PFSK-1 (cell line): ENCODE measurements at regions not wholly inside any gene's neighbourhood (a gene's known extent, or its start where the extent isn't known, plus 50 kb on each side); places are given as distances from the start of the nearest gene placed in this dataset.

Source experiments
- FOXP2 ChIP-seq: optimal IDR thresholded peaks from 2 replicates; pipeline ENCODE3; 2011; ENCODE audit warnings: borderline replicate concordance, control low read depth, inconsistent platforms; ENCODE audit not compliant: insufficient read depth; ENCODE audit errors: extremely low read length, extremely low read depth
- POLR2AphosphoS5 ChIP-seq: IDR thresholded peaks from 2 replicates; pipeline ENCODE4 v1.6.1; 2012; ENCODE audit warnings: low read depth, mild to moderate bottlenecking, control low read depth, low read length, moderate library complexity
- SIN3A ChIP-seq: IDR thresholded peaks from 2 replicates; pipeline ENCODE4 v1.6.1; 2012; ENCODE audit warnings: mild to moderate bottlenecking, low read length, moderate library complexity, borderline replicate concordance; ENCODE audit not compliant: insufficient read depth
- TAF1 ChIP-seq: IDR thresholded peaks from 2 replicates; pipeline ENCODE4 v1.6.1; 2012; ENCODE audit warnings: low read length, control low read depth, borderline replicate concordance; ENCODE audit not compliant: insufficient read depth
- TF ChIP-seq, protein P1 (sequence below), 2 experiments: IDR thresholded peaks; 2 replicates each; pipeline versions ENCODE4 v1.6.1 to v1.8.0; 2011 to 2012; ENCODE audit warnings: low read depth in 2 of 2, low read length in 2 of 2, control low read depth in 1 of 2, inconsistent platforms in 1 of 2, mild to moderate bottlenecking in 1 of 2, moderate library complexity in 1 of 2; ENCODE audit not compliant: insufficient read depth in 1 of 2

GRCh38 chr9:116020146-116020545 lies 133.4 kb upstream of the PAPPA start:
- TF ChIP-seq POLR2AphosphoS5 (no peak), SIN3A (no peak), FOXP2 (no peak), TAF1 (no peak)
- TF ChIP-seq, protein P1, sequence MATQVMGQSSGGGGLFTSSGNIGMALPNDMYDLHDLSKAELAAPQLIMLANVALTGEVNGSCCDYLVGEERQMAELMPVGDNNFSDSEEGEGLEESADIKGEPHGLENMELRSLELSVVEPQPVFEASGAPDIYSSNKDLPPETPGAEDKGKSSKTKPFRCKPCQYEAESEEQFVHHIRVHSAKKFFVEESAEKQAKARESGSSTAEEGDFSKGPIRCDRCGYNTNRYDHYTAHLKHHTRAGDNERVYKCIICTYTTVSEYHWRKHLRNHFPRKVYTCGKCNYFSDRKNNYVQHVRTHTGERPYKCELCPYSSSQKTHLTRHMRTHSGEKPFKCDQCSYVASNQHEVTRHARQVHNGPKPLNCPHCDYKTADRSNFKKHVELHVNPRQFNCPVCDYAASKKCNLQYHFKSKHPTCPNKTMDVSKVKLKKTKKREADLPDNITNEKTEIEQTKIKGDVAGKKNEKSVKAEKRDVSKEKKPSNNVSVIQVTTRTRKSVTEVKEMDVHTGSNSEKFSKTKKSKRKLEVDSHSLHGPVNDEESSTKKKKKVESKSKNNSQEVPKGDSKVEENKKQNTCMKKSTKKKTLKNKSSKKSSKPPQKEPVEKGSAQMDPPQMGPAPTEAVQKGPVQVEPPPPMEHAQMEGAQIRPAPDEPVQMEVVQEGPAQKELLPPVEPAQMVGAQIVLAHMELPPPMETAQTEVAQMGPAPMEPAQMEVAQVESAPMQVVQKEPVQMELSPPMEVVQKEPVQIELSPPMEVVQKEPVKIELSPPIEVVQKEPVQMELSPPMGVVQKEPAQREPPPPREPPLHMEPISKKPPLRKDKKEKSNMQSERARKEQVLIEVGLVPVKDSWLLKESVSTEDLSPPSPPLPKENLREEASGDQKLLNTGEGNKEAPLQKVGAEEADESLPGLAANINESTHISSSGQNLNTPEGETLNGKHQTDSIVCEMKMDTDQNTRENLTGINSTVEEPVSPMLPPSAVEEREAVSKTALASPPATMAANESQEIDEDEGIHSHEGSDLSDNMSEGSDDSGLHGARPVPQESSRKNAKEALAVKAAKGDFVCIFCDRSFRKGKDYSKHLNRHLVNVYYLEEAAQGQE (IDR thresholded peaks at IDR 0.05; ENCODE audit: insufficient read depth in 1 of 2, low read depth in 2 of 2, low read length in 2 of 2) = no peak

DNA sequence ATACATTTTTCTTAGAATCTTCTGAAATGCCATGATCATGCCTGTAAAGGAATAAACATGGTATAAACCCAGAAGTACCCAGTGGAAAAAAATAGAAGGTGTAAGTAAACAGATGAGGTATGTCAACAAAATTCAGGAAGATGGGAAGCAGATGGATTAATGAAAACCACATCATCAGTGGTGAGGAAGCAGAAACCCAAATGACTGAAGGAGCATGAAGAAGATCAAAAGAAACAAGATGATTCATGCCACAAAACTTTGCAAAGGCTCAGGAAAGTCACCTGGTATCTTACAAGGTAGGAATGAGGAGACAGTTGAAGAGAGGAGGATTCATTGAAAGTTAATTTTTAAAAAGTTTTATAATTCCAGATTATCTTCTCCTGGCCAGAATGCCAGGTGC lies 132.8 kb upstream of the PAPPA start:
- no peak for TF ChIP-seq SIN3A
- TF ChIP-seq, protein P1 (IDR thresholded peaks at IDR 0.05; ENCODE audit: insufficient read depth in 1 of 2, low read depth in 2 of 2, low read length in 2 of 2) = no peak
- no peak for TF ChIP-seq POLR2AphosphoS5
- TF ChIP-seq TAF1 = no peak
- TF ChIP-seq FOXP2 = no peak

DNA sequence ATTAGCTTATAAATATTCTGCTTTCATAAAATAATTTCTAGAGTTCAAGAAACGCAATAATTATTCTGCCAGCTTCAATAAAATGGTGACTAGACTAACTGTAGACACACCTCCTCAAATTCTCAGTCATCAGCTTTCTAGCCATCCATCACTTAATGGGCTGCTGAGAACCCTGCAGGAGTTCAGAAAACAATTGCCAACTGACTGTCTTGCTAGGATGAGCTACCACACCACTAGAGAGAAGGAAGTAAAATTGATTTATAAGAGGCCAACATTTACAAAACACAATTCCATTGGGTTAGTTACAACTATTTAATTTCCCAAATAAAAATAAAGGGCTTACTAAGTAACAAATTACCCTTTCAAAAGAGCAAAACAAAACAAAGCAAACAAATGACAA lies 126.5 kb upstream of the PAPPA start:
- no peak for TF ChIP-seq TAF1
- TF ChIP-seq FOXP2 = no peak
- TF ChIP-seq, protein P1 (IDR thresholded peaks at IDR 0.05; ENCODE audit: insufficient read depth in 1 of 2, low read depth in 2 of 2, low read length in 2 of 2) = no peak
- no peak for TF ChIP-seq POLR2AphosphoS5
- TF ChIP-seq SIN3A = no peak

GRCh38 chr9:116027511-116027910 lies 126.1 kb upstream of the PAPPA start:
- TF ChIP-seq FOXP2 = no peak
- no peak for TF ChIP-seq POLR2AphosphoS5
- TF ChIP-seq, protein P1 (IDR thresholded peaks at IDR 0.05; ENCODE audit: insufficient read depth in 1 of 2, low read depth in 2 of 2, low read length in 2 of 2) = no peak
- no peak for TF ChIP-seq TAF1
- TF ChIP-seq SIN3A = no peak

DNA sequence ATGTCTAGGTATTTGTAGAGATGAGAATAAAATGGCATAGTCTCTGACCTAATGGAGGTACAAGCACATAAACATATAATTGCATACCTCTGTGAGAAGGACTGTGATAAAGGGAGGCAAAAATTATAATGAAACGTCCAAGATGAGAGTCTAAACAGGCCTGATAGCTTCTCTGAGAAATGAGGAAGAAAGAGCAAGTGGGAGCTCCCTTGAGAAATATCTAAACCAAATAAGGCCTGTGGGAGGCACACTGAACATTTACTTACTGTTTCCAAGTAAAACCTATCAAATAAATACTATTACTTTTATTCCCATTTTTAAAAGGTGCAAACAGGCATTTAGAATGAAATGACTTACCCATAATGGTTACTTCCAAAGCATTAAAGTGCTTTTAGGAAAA lies 125.6 kb upstream of the PAPPA start:
- TF ChIP-seq POLR2AphosphoS5 (no peak), SIN3A (no peak), TAF1 (no peak), FOXP2 (no peak)
- TF ChIP-seq, protein P1 (IDR thresholded peaks at IDR 0.05; ENCODE audit: insufficient read depth in 1 of 2, low read depth in 2 of 2, low read length in 2 of 2) = no peak
